ENCODE measurements at regions not wholly inside any gene's neighbourhood (a gene's known extent, or its start where the extent isn't known, plus 50 kb on each side); places are given as distances from the start of the nearest gene placed in this dataset.

DNA sequence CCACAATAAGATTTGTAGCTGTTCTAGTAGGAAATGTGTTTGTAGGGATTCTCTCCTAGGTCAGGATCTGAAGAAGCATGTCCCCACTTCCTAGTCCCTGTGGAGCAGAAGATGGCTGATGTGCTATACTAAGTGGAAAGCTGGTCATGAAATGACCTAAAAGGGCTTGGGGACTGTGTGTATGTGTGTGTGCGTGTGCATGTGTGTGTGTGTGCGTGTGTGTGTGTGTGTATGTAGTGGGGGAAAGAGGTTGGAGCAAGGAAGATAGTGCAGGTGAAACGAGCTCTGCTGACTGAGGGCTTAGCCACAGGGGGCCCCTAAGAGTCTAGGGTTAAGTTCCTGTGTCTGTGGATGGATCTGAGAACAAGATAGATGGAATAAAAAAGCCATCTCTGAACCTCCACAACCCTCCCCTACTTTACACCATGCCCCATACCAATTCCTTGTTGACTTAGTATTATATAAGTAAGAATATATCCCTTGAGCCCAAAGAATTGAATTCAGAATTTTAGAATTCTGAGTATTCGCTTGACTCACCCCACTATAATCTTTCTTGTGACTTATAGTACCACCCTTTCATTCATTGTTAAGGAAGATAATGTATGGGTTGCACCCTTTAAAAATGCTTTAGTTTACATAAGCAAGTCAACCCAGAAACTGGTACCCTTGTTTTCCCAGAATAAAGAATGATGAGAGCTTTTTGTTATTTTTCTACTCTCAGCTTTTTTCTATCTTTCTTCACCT lies 96.1 kb downstream of the RPL22L1 start:
- TF ChIP-seq, protein P1, sequence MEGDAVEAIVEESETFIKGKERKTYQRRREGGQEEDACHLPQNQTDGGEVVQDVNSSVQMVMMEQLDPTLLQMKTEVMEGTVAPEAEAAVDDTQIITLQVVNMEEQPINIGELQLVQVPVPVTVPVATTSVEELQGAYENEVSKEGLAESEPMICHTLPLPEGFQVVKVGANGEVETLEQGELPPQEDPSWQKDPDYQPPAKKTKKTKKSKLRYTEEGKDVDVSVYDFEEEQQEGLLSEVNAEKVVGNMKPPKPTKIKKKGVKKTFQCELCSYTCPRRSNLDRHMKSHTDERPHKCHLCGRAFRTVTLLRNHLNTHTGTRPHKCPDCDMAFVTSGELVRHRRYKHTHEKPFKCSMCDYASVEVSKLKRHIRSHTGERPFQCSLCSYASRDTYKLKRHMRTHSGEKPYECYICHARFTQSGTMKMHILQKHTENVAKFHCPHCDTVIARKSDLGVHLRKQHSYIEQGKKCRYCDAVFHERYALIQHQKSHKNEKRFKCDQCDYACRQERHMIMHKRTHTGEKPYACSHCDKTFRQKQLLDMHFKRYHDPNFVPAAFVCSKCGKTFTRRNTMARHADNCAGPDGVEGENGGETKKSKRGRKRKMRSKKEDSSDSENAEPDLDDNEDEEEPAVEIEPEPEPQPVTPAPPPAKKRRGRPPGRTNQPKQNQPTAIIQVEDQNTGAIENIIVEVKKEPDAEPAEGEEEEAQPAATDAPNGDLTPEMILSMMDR (IDR thresholded peaks at IDR 0.05) = no peak
- Histone ChIP-seq H3K9ac (ENCODE audit: low read length) (no peak overlapping the region), H3K4me1 (ENCODE audit: control insufficient read depth in 2 of 2, insufficient read depth in 2 of 2, low read length in 2 of 2) (no peaks in the 10 kb centered on the region), H3K79me2 (ENCODE audit: control insufficient read depth, insufficient read depth, low read length) (no peaks in the 10 kb centered on the region), H3K27ac (ENCODE audit: low read length in 2 of 2) (no peak overlapping the region), H3K4me2 (replicated peaks; ENCODE audit: low read depth, low read length, poor library complexity, severe bottlenecking) (no peak overlapping the region), H3K36me3 (replicated peaks in 1 of 2; ENCODE audit: control extremely low read depth in 1 of 2, control insufficient read depth in 1 of 2, extremely low read depth in 1 of 2, insufficient read depth in 2 of 2, low read length in 1 of 2) (no peaks in the 10 kb centered on the region), H2AFZ (ENCODE audit: insufficient read depth, low read depth, low read length, poor library complexity, severe bottlenecking) (no peak overlapping the region), H4K20me1 (ENCODE audit: control insufficient read depth, insufficient read depth, low read length, poor library complexity, severe bottlenecking) (no peaks in the 10 kb centered on the region), H3K9me3 (ENCODE audit: control extremely low read depth in 1 of 3, control insufficient read depth in 2 of 3, insufficient read depth in 1 of 3, low read length in 2 of 3) (peaks cover 0 to 2% (median 0%) of the 10 kb centered on the region in 3 donors), H3K4me3 (ENCODE audit: control extremely low read depth in 1 of 5, extremely low read depth in 1 of 5, insufficient read depth in 1 of 5, low read depth in 2 of 5, low read length in 4 of 5) (no peak overlapping the region), H3K27me3 (replicated peaks in 1 of 4; ENCODE audit: control extremely low read depth in 1 of 4, control insufficient read depth in 3 of 4, insufficient read depth in 4 of 4, low read length in 3 of 4) (peaks cover 0 to 3% (median 0%) of the 10 kb centered on the region in 4 experiments)
- Mint-ChIP-seq H3K27me3 (peaks cover 28% of the 10 kb centered on the region), H3K9me3 (ENCODE audit: insufficient read depth) (no peaks in the 10 kb centered on the region), H3K4me1 (no peaks in the 10 kb centered on the region), H3K4me3 (no peak overlapping the region), H3K27ac (no peak overlapping the region)
- no peak for DNase-seq
- no peak for ATAC-seq (ENCODE audit: low read depth)
- 80% methylated on average over 2 of the region's 4 CpGs for WGBS (ENCODE audit: insufficient coverage)
- intact Hi-C loops (cut with micrococcal nuclease) = no loop called here
- ChIA-PET POLR2A (no interaction called here), CTCF (no interaction called here)

DNA sequence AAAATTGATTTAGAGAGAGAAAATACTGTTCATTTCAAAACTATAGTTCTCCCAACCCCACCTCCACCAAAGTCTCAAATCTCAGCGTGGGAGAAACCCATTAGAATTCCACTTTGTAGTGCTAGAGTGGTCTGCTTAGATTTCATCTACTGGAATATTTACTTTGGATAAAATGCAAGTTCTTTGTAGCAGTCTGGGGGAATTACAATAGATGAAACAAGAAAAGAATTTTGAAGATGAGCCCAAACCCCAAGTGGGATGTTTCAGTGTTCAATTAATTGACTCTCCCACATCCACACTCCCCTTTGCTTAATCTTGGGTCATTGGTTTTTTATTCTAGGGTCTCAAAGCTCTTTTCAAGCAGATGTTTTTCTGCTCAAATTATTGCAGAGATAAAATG lies 97.8 kb downstream of the RPL22L1 start:
- Histone ChIP-seq H3K27me3 (replicated peaks in 1 of 4; ENCODE audit: control extremely low read depth in 1 of 4, control insufficient read depth in 3 of 4, insufficient read depth in 4 of 4, low read length in 3 of 4) (peaks cover 0 to 2% (median 0%) of the 10 kb centered on the region in 4 experiments), H3K79me2 (ENCODE audit: control insufficient read depth, insufficient read depth, low read length) (no peaks in the 10 kb centered on the region), H3K36me3 (replicated peaks in 1 of 2; ENCODE audit: control extremely low read depth in 1 of 2, control insufficient read depth in 1 of 2, extremely low read depth in 1 of 2, insufficient read depth in 2 of 2, low read length in 1 of 2) (no peaks in the 10 kb centered on the region), H3K4me3 (ENCODE audit: control extremely low read depth in 1 of 5, extremely low read depth in 1 of 5, insufficient read depth in 1 of 5, low read depth in 2 of 5, low read length in 4 of 5) (no peak overlapping the region), H3K27ac (ENCODE audit: low read length in 2 of 2) (no peak overlapping the region), H4K20me1 (ENCODE audit: control insufficient read depth, insufficient read depth, low read length, poor library complexity, severe bottlenecking) (no peaks in the 10 kb centered on the region), H3K4me1 (ENCODE audit: control insufficient read depth in 2 of 2, insufficient read depth in 2 of 2, low read length in 2 of 2) (no peaks in the 10 kb centered on the region), H3K4me2 (replicated peaks; ENCODE audit: low read depth, low read length, poor library complexity, severe bottlenecking) (no peak overlapping the region), H3K9me3 (ENCODE audit: control extremely low read depth in 1 of 3, control insufficient read depth in 2 of 3, insufficient read depth in 1 of 3, low read length in 2 of 3) (no peaks in the 10 kb centered on the region), H3K9ac (ENCODE audit: low read length) (no peak overlapping the region), H2AFZ (ENCODE audit: insufficient read depth, low read depth, low read length, poor library complexity, severe bottlenecking) (no peak overlapping the region)
- Mint-ChIP-seq H3K9me3 (ENCODE audit: insufficient read depth) (no peaks in the 10 kb centered on the region), H3K4me1 (no peaks in the 10 kb centered on the region), H3K27me3 (peaks cover 16% of the 10 kb centered on the region), H3K27ac (no peak overlapping the region), H3K4me3 (no peak overlapping the region)
- ChIA-PET POLR2A (no interaction called here), CTCF (no interaction called here)
- WGBS (ENCODE audit: insufficient coverage) = no CpG with 5 or more reads among the region's 1 CpG
- DNase-seq (no peak), ATAC-seq (ENCODE audit: low read depth) (no peak)
- intact Hi-C loops (cut with micrococcal nuclease) = no loop called here
- TF ChIP-seq, protein P1 (IDR thresholded peaks at IDR 0.05) = no peak
- no peak for TF ChIP-seq EZH2 (IDR thresholded peaks at IDR 0.05; ENCODE audit: borderline replicate concordance, insufficient read depth, low read depth, low read length, poor library complexity, severe bottlenecking)
